GM10266 (cell line): ENCODE measurements at regions not wholly inside any gene's neighbourhood (a gene's known extent, or its start where the extent isn't known, plus 50 kb on each side); places are given as distances from the start of the nearest gene placed in this dataset.

Source experiments
- DNase-seq: peaks from one replicate; pipeline ENCODE4 v3.0.0; 2012; ENCODE audit errors: extremely low spot score
- CTCF ChIP-seq: IDR thresholded peaks from 2 replicates; pipeline ENCODE4 v1.5.1; 2012; ENCODE audit warnings: mild to moderate bottlenecking, low read depth; ENCODE audit not compliant: control insufficient read depth, insufficient read depth; ENCODE audit errors: missing control alignments

- TF ChIP-seq CTCF: no peak
- DNase-seq: no peak
Measured at GRCh38 chr1:222210776-222211175, 337.1 kb downstream of the HHIPL2 start.

- TF ChIP-seq CTCF: no peak
- no peak for DNase-seq
Measured at GRCh38 chr1:222204475-222204874, 343.4 kb downstream of the HHIPL2 start.

DNA sequence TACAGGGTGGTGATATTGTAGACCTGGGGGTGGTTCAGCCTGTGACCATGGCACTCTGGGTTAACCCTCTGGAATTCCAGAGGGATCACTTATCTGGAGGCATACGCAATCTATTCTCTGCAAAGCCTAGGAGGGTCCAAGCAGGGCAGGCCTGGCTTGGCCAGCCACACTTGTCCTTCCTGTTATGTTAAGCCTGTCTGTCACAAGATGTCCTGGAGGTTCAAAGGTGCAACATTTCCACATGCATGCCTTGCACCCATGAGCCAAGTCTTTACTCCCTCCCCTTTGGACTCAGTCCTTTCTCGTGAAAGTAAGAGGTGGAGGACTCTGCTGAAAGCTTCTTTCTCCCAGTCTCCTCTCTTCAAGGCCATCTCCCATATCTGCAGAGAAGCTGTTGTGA is 345.1 kb downstream of the HHIPL2 start:
- no peak for TF ChIP-seq CTCF
- DNase-seq: no peak

DNA sequence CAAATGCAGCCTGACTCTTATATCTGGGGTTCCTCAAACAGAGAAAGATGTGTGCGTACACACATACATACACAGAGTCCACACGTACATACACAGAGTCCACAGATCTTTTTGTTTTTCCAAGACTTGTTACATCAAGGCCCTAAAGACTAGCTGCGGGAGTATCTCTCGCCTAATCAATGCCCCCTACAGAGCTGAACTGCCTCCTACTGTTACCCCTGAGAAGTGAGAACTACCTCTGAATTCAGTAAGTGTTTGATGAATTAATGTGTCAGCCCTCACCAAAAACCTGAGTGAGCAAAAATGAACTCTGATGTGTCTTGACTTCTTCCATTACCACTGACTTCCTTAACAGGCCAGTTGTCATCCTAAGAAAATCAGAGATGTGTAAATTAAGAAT is 351.2 kb downstream of the HHIPL2 start:
- no peak for TF ChIP-seq CTCF
- no peak for DNase-seq

GRCh38 chr1:222196288-222196687 is 351.6 kb downstream of the HHIPL2 start:
- no peak for DNase-seq
- TF ChIP-seq CTCF: no peak

- TF ChIP-seq CTCF: no peak
- DNase-seq: no peak
Measured at GRCh38 chr1:222195857-222196256, 352.0 kb downstream of the HHIPL2 start.

DNA sequence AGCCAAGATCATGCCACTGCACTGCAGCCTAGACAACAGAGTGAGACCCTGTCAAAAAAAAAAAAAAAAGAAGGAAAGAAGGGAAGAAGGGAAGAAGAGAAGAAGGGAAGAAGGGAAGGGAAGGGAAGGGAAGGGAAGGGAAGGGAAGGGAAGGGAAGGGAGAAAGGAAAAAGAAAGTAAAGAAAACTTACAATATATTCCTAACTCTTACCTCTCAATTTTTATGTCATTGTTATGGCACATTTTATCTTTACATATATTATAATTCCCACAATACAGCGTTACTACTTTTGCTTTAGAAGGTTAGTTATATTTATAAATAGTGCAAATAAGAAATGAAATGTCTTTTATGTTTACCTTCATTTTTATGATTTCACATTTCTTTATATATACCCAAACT is 358.7 kb downstream of the HHIPL2 start:
- TF ChIP-seq CTCF: no peak
- no peak for DNase-seq
